ENCODE measurements at regions not wholly inside any gene's neighbourhood (a gene's known extent, or its start where the extent isn't known, plus 50 kb on each side); places are given as distances from the start of the nearest gene placed in this dataset.

- H3K36me3 ChIP-seq (replicated peaks; ENCODE audit: insufficient read depth, low read depth): no peaks in the 10 kb centered on the region
- H3K27ac ChIP-seq: no peak overlapping the region
- H4K20me1 ChIP-seq (ENCODE audit: insufficient read depth, poor library complexity, severe bottlenecking): no peaks in the 10 kb centered on the region
- no peaks in the 10 kb centered on the region for H3K27me3 ChIP-seq
- no peaks in the 10 kb centered on the region for H3K9me2 ChIP-seq (replicated peaks; ENCODE audit: insufficient read depth)
- peaks cover 7% of the 10 kb centered on the region for H3K4me1 ChIP-seq (ENCODE audit: insufficient read depth)
- no peak for TF ChIP-seq EZH2phosphoT487 (IDR thresholded peaks at IDR 0.05; ENCODE audit: low read depth, severe bottlenecking, unreplicated experiment)
- TF ChIP-seq EZH2 (IDR thresholded peaks at IDR 0.05; ENCODE audit: borderline replicate concordance): no peak
- no peak for TF ChIP-seq CTCF (IDR thresholded peaks at IDR 0.05; ENCODE audit: poor library complexity)
- no peak overlapping the region for H2AFZ ChIP-seq
- H3K4me2 ChIP-seq: no peak overlapping the region
- H3K79me2 ChIP-seq: no peaks in the 10 kb centered on the region
- 86% methylated on average over 3 of the region's 3 CpGs for WGBS (ENCODE audit: low lambda C conversion rate, missing lambda C conversion rate)
- H3K4me3 ChIP-seq: no peak overlapping the region
- DNase-seq (ENCODE audit: low spot score): no peak
- H3K9me3 ChIP-seq (ENCODE audit: low read depth): no peaks in the 10 kb centered on the region
Observed at GRCh38 chr17:59503500-59503899, 61.9 kb upstream of the DHX40 start.

DNA sequence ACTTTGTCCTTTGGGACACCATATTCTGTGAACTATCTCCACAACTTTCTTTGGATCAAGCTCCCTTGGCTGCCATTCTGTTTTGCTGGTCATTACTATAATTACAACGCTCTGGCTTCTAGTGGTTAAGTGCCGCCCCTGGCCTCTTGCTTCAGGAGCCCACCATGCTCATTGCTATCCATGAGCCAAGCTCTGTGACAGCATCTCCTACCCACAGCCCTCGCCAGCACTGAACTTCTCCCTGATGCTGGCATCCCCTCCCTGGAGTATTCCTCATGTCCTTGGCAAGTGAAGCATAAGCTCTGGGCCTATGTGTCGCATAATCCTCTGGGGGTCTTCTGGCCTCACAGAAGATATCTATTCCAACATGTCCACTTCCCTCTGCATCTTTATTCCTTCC lies 60.6 kb upstream of the DHX40 start:
- Histone ChIP-seq H3K36me3 (replicated peaks; ENCODE audit: insufficient read depth, low read depth) (no peaks in the 10 kb centered on the region), H3K9me2 (replicated peaks; ENCODE audit: insufficient read depth) (no peaks in the 10 kb centered on the region), H3K79me2 (no peaks in the 10 kb centered on the region), H3K4me1 (ENCODE audit: insufficient read depth) (peaks cover 4% of the 10 kb centered on the region), H3K9me3 (ENCODE audit: low read depth) (no peaks in the 10 kb centered on the region), H3K27me3 (no peaks in the 10 kb centered on the region), H3K4me3 (no peak overlapping the region), H3K4me2 (no peak overlapping the region), H4K20me1 (ENCODE audit: insufficient read depth, poor library complexity, severe bottlenecking) (no peaks in the 10 kb centered on the region), H3K27ac (no peak overlapping the region), H2AFZ (no peak overlapping the region)
- TF ChIP-seq EZH2phosphoT487 (IDR thresholded peaks at IDR 0.05; ENCODE audit: low read depth, severe bottlenecking, unreplicated experiment): no peak
- TF ChIP-seq CTCF (IDR thresholded peaks at IDR 0.05; ENCODE audit: poor library complexity): no peak
- TF ChIP-seq EZH2 (IDR thresholded peaks at IDR 0.05; ENCODE audit: borderline replicate concordance): no peak
- 91% methylated on average over 4 of the region's 4 CpGs for WGBS (ENCODE audit: low lambda C conversion rate, missing lambda C conversion rate)
- DNase-seq (ENCODE audit: low spot score): no peak

- Histone ChIP-seq H3K9me2 (replicated peaks; ENCODE audit: insufficient read depth) (no peaks in the 10 kb centered on the region), H3K9me3 (ENCODE audit: low read depth) (no peaks in the 10 kb centered on the region), H2AFZ (no peak overlapping the region), H3K27me3 (no peaks in the 10 kb centered on the region), H3K36me3 (replicated peaks; ENCODE audit: insufficient read depth, low read depth) (no peaks in the 10 kb centered on the region), H3K4me3 (no peak overlapping the region), H3K79me2 (no peaks in the 10 kb centered on the region), H3K4me1 (ENCODE audit: insufficient read depth) (peaks cover 4% of the 10 kb centered on the region), H3K4me2 (no peak overlapping the region), H4K20me1 (ENCODE audit: insufficient read depth, poor library complexity, severe bottlenecking) (no peaks in the 10 kb centered on the region), H3K27ac (no peak overlapping the region)
- peak; percentile 44 for DNase-seq (ENCODE audit: low spot score)
- 67% methylated on average over 4 of the region's 4 CpGs for WGBS (ENCODE audit: low lambda C conversion rate, missing lambda C conversion rate)
- TF ChIP-seq CTCF (IDR thresholded peaks at IDR 0.05; ENCODE audit: poor library complexity) (no peak), EZH2phosphoT487 (IDR thresholded peaks at IDR 0.05; ENCODE audit: low read depth, severe bottlenecking, unreplicated experiment) (no peak), EZH2 (IDR thresholded peaks at IDR 0.05; ENCODE audit: borderline replicate concordance) (no peak)
Observed at GRCh38 chr17:59505610-59506276, 59.7 kb upstream of the DHX40 start.

All from hepatocyte (in vitro differentiated cells).